Activated CD4-positive, alpha-beta T cell treated with anti-CD3 and anti-CD28 coated beads, Interleukin-2, amount 10 ng/mL, durations not matched to agents 24 days and 14 days (primary cell): ENCODE measurements at regions not wholly inside any gene's neighbourhood (a gene's known extent, or its start where the extent isn't known, plus 50 kb on each side); places are given as distances from the start of the nearest gene placed in this dataset.

Experiments
- DNase-seq: peaks from one replicate; pipeline ENCODE4 v3.0.0; 2022
- H3K27ac Mint-ChIP-seq: one replicate; pipeline ENCODE4 v1.8.0; 2022; ENCODE audit warnings: mild to moderate bottlenecking, mixed read lengths
- H3K27me3 Mint-ChIP-seq: one replicate; pipeline ENCODE4 v1.8.0; 2022; ENCODE audit warnings: mixed read lengths
- H3K36me3 Mint-ChIP-seq: one replicate; pipeline ENCODE4 v1.8.0; 2022; ENCODE audit warnings: low read depth, mild to moderate bottlenecking, mixed read lengths
- H3K4me1 Mint-ChIP-seq: one replicate; pipeline ENCODE4 v1.8.0; 2021; ENCODE audit warnings: mixed read lengths
- H3K4me3 Mint-ChIP-seq: one replicate; pipeline ENCODE4 v1.8.0; 2022; ENCODE audit warnings: mild to moderate bottlenecking, moderate library complexity, mixed read lengths
- H3K9me3 Mint-ChIP-seq: one replicate; pipeline ENCODE4 v1.8.0; 2021; ENCODE audit warnings: mixed read lengths
- intact Hi-C: fragments of 100-400 bp; cut with micrococcal nuclease; formaldehyde crosslinking; loops from one replicate; pipeline ENCODE4 v1.15.1; 2023

GRCh38 chr4:16450724-16451123, 224.5 kb upstream of the TAPT1 start:
- no peaks in the 10 kb centered on the region for H3K27me3 Mint-ChIP-seq

GRCh38 chr4:16450031-16450430, 223.8 kb upstream of the TAPT1 start:
- H3K27me3 Mint-ChIP-seq: no peaks in the 10 kb centered on the region
- no peak for DNase-seq
- intact Hi-C loops: no loop called here

More at GRCh38 chr4:16450724-16451123, 224.5 kb upstream of the TAPT1 start:
- Mint-ChIP-seq H3K9me3 (no peaks in the 10 kb centered on the region), H3K4me3 (no peak overlapping the region), H3K36me3 (no peaks in the 10 kb centered on the region), H3K27ac (no peak overlapping the region), H3K4me1 (no peaks in the 10 kb centered on the region)
- intact Hi-C loops: no loop called here
- no peak for DNase-seq

GRCh38 chr4:16449406-16449805, 223.1 kb upstream of the TAPT1 start:
- H3K4me3 Mint-ChIP-seq: no peak overlapping the region
- H3K36me3 Mint-ChIP-seq: no peaks in the 10 kb centered on the region
- no peaks in the 10 kb centered on the region for H3K9me3 Mint-ChIP-seq
- intact Hi-C loops: no loop called here
- no peak overlapping the region for H3K27ac Mint-ChIP-seq
- H3K4me1 Mint-ChIP-seq: no peaks in the 10 kb centered on the region
- DNase-seq: no peak
- H3K27me3 Mint-ChIP-seq: no peaks in the 10 kb centered on the region

More at GRCh38 chr4:16450031-16450430, 223.8 kb upstream of the TAPT1 start:
- Mint-ChIP-seq H3K4me3 (no peak overlapping the region), H3K27ac (no peak overlapping the region), H3K4me1 (no peaks in the 10 kb centered on the region), H3K9me3 (no peaks in the 10 kb centered on the region), H3K36me3 (no peaks in the 10 kb centered on the region)

- Mint-ChIP-seq H3K4me3 (no peak overlapping the region), H3K27ac (no peak overlapping the region), H3K9me3 (no peaks in the 10 kb centered on the region), H3K36me3 (no peaks in the 10 kb centered on the region), H3K4me1 (no peaks in the 10 kb centered on the region), H3K27me3 (no peaks in the 10 kb centered on the region)
- intact Hi-C loops: no loop called here
- DNase-seq: no peak
These were observed 222.1 kb upstream of the TAPT1 start for GRCh38 chr4:16448241-16448840.

- Mint-ChIP-seq H3K27me3 (no peaks in the 10 kb centered on the region), H3K9me3 (no peaks in the 10 kb centered on the region), H3K4me3 (no peak overlapping the region), H3K4me1 (no peaks in the 10 kb centered on the region), H3K36me3 (no peaks in the 10 kb centered on the region), H3K27ac (no peak overlapping the region)
- intact Hi-C loops: loop anchor here (5.0 kb wide), 1 partner anchor 416 kb away; no protein-coding TSS in a partner anchor
- DNase-seq: peak; percentile 56
These were observed 217.3 kb upstream of the TAPT1 start for GRCh38 chr4:16443504-16444088.

- intact Hi-C loops: loop anchor here (5.0 kb wide), 1 partner anchor 415 kb away; no protein-coding TSS in a partner anchor
- H3K4me3 Mint-ChIP-seq: no peak overlapping the region
- H3K27me3 Mint-ChIP-seq: no peaks in the 10 kb centered on the region
- H3K4me1 Mint-ChIP-seq: no peaks in the 10 kb centered on the region
- no peaks in the 10 kb centered on the region for H3K36me3 Mint-ChIP-seq
- H3K27ac Mint-ChIP-seq: no peak overlapping the region
- DNase-seq: no peak
- peaks cover 4% of the 10 kb centered on the region for H3K9me3 Mint-ChIP-seq
These were observed 216.0 kb upstream of the TAPT1 start for GRCh38 chr4:16442296-16442695.

- intact Hi-C loops: loop anchor here (5.0 kb wide), 1 partner anchor 412 kb away; no protein-coding TSS in a partner anchor
- Mint-ChIP-seq H3K27me3 (no peaks in the 10 kb centered on the region), H3K36me3 (no peaks in the 10 kb centered on the region), H3K9me3 (peaks cover 4% of the 10 kb centered on the region), H3K27ac (no peak overlapping the region), H3K4me3 (no peak overlapping the region), H3K4me1 (no peaks in the 10 kb centered on the region)
- no peak for DNase-seq
These were observed 213.5 kb upstream of the TAPT1 start for GRCh38 chr4:16439768-16440167.

- no peak for DNase-seq
- Mint-ChIP-seq H3K4me3 (no peak overlapping the region), H3K36me3 (no peaks in the 10 kb centered on the region), H3K27me3 (no peaks in the 10 kb centered on the region), H3K4me1 (no peaks in the 10 kb centered on the region), H3K27ac (no peak overlapping the region), H3K9me3 (peaks cover 4% of the 10 kb centered on the region)
- intact Hi-C loops: no loop called here
These were observed 212.7 kb upstream of the TAPT1 start for GRCh38 chr4:16438986-16439385.

- Mint-ChIP-seq H3K9me3 (peaks cover 4% of the 10 kb centered on the region), H3K4me1 (no peaks in the 10 kb centered on the region), H3K36me3 (no peaks in the 10 kb centered on the region), H3K27me3 (no peaks in the 10 kb centered on the region), H3K4me3 (no peak overlapping the region), H3K27ac (no peak overlapping the region)
- no peak for DNase-seq
- intact Hi-C loops: no loop called here
These were observed 211.6 kb upstream of the TAPT1 start for GRCh38 chr4:16437836-16438235.

- Mint-ChIP-seq H3K27ac (no peak overlapping the region), H3K36me3 (no peaks in the 10 kb centered on the region), H3K27me3 (no peaks in the 10 kb centered on the region), H3K4me3 (no peak overlapping the region), H3K9me3 (no peaks in the 10 kb centered on the region), H3K4me1 (no peaks in the 10 kb centered on the region)
- DNase-seq: no peak
- intact Hi-C loops: no loop called here
These were observed 205.6 kb upstream of the TAPT1 start for GRCh38 chr4:16431866-16432265.

GRCh38 chr4:16418814-16419213, 192.5 kb upstream of the TAPT1 start:
- Mint-ChIP-seq H3K4me3 (no peak overlapping the region), H3K27me3 (no peaks in the 10 kb centered on the region), H3K36me3 (no peaks in the 10 kb centered on the region), H3K4me1 (no peaks in the 10 kb centered on the region), H3K9me3 (no peaks in the 10 kb centered on the region), H3K27ac (no peak overlapping the region)
- DNase-seq: no peak
- intact Hi-C loops: no loop called here

GRCh38 chr4:16417198-16417597, 190.9 kb upstream of the TAPT1 start:
- H3K27me3 Mint-ChIP-seq: no peaks in the 10 kb centered on the region
- H3K36me3 Mint-ChIP-seq: no peaks in the 10 kb centered on the region
- no peak overlapping the region for H3K4me3 Mint-ChIP-seq
- H3K4me1 Mint-ChIP-seq: no peaks in the 10 kb centered on the region
- intact Hi-C loops: no loop called here
- DNase-seq: no peak
- H3K9me3 Mint-ChIP-seq: no peaks in the 10 kb centered on the region
- no peak overlapping the region for H3K27ac Mint-ChIP-seq

GRCh38 chr4:16416601-16417000, 190.3 kb upstream of the TAPT1 start:
- H3K4me3 Mint-ChIP-seq: no peak overlapping the region
- H3K4me1 Mint-ChIP-seq: no peaks in the 10 kb centered on the region
- H3K36me3 Mint-ChIP-seq: no peaks in the 10 kb centered on the region
- H3K9me3 Mint-ChIP-seq: no peaks in the 10 kb centered on the region
- H3K27ac Mint-ChIP-seq: no peak overlapping the region
- intact Hi-C loops: no loop called here
- DNase-seq: no peak
- H3K27me3 Mint-ChIP-seq: no peaks in the 10 kb centered on the region

GRCh38 chr4:16415751-16416150, 189.5 kb upstream of the TAPT1 start:
- Mint-ChIP-seq H3K4me3 (no peak overlapping the region), H3K4me1 (no peaks in the 10 kb centered on the region), H3K27me3 (no peaks in the 10 kb centered on the region), H3K36me3 (no peaks in the 10 kb centered on the region), H3K27ac (no peak overlapping the region), H3K9me3 (no peaks in the 10 kb centered on the region)
- intact Hi-C loops: no loop called here
- no peak for DNase-seq
